Activated naive CD4-positive, alpha-beta T cell treated with anti-CD3 and anti-CD28 coated beads, Interleukin-2, amount 50 U/mL, for 16 hours (primary cell): ENCODE measurements at regions not wholly inside any gene's neighbourhood (a gene's known extent, or its start where the extent isn't known, plus 50 kb on each side); places are given as distances from the start of the nearest gene placed in this dataset.
"Not testable (repeated sequence)": the region's sequence is repeated elsewhere in the genome, so short reads cannot be mapped to it uniquely, and the experiment has no call there.

Source experiments
- DNase-seq: peaks from one replicate; pipeline ENCODE4 v3.0.0-alpha.2; 2020

- DNase-seq, result no peak
These were observed 201.0 kb downstream of the OSTF1 start for GRCh38 chr9:75289332-75289731.

GRCh38 chr9:75299324-75299723 lies 211.0 kb downstream of the OSTF1 start:
- no peak for DNase-seq

- no peak for DNase-seq
These were observed 245.3 kb downstream of the OSTF1 start for GRCh38 chr9:75333624-75334023.

GRCh38 chr9:75358846-75359245 lies 270.5 kb downstream of the OSTF1 start:
- no peak for DNase-seq

- DNase-seq, result no peak
These were observed 271.3 kb downstream of the OSTF1 start for GRCh38 chr9:75359638-75360037.

GRCh38 chr9:75360252-75360651 lies 271.9 kb downstream of the OSTF1 start:
- DNase-seq, result no peak

- not testable (repeated sequence) for DNase-seq
These were observed 274.1 kb downstream of the OSTF1 start for GRCh38 chr9:75362446-75362845.

GRCh38 chr9:75365196-75365595 lies 276.9 kb downstream of the OSTF1 start:
- DNase-seq, result no peak

GRCh38 chr9:75369989-75370388 lies 281.7 kb downstream of the OSTF1 start:
- DNase-seq, result no peak

- DNase-seq, result no peak
These were observed 284.4 kb downstream of the OSTF1 start for GRCh38 chr9:75372499-75373268.

- DNase-seq, result no peak
These were observed 288.5 kb downstream of the OSTF1 start for GRCh38 chr9:75376680-75377254.

- no peak for DNase-seq
These were observed 289.7 kb downstream of the OSTF1 start for GRCh38 chr9:75378036-75378435.

GRCh38 chr9:75378926-75379325 lies 290.6 kb downstream of the OSTF1 start:
- DNase-seq, result no peak

- DNase-seq, result no peak
These were observed 293.8 kb downstream of the OSTF1 start for GRCh38 chr9:75382126-75382525.

- DNase-seq, result not testable (repeated sequence)
These were observed 295.2 kb downstream of the OSTF1 start for GRCh38 chr9:75383420-75384034.

- no peak for DNase-seq
These were observed 296.9 kb downstream of the OSTF1 start for GRCh38 chr9:75385236-75385635.

GRCh38 chr9:75389101-75389500 lies 300.8 kb downstream of the OSTF1 start:
- no peak for DNase-seq

GRCh38 chr9:75390951-75391350 lies 302.6 kb downstream of the OSTF1 start:
- no peak for DNase-seq

GRCh38 chr9:75391497-75391896 lies 303.2 kb downstream of the OSTF1 start:
- no peak for DNase-seq

- no peak for DNase-seq
These were observed 307.0 kb downstream of the OSTF1 start for GRCh38 chr9:75395336-75395735.

GRCh38 chr9:75397836-75398235 lies 309.5 kb downstream of the OSTF1 start:
- DNase-seq, result no peak

- no peak for DNase-seq
These were observed 320.1 kb downstream of the OSTF1 start for GRCh38 chr9:75408391-75408790.

- no peak for DNase-seq
These were observed 322.1 kb downstream of the OSTF1 start for GRCh38 chr9:75410405-75410804.
